Adipocyte (in vitro differentiated cells): ENCODE measurements at regions not wholly inside any gene's neighbourhood (a gene's known extent, or its start where the extent isn't known, plus 50 kb on each side); places are given as distances from the start of the nearest gene placed in this dataset.
"Not testable (repeated sequence)": the region's sequence is repeated elsewhere in the genome, so short reads cannot be mapped to it uniquely, and the experiment has no call there.

Experiments used
- DNase-seq: peaks from one replicate; pipeline ENCODE4 v3.0.0-alpha.2; 2015; ENCODE audit warnings: low read depth
- H3K27me3 ChIP-seq: replicated peaks from 2 replicates; pipeline ENCODE4 v1.7.0; 2013; ENCODE audit warnings: mild to moderate bottlenecking, low read length, moderate library complexity; ENCODE audit not compliant: control insufficient read depth, insufficient read depth
- H3K36me3 ChIP-seq: 2 replicates; pipeline ENCODE4 v1.7.0; 2013; ENCODE audit warnings: low read length, mild to moderate bottlenecking, moderate library complexity; ENCODE audit not compliant: control insufficient read depth, insufficient read depth, severe bottlenecking
- H3K4me1 ChIP-seq: 2 replicates; pipeline ENCODE4 v1.7.0; 2013; ENCODE audit warnings: mild to moderate bottlenecking, low read length, moderate library complexity; ENCODE audit not compliant: control insufficient read depth, insufficient read depth
- H3K4me3 ChIP-seq: 2 replicates; pipeline ENCODE4 v1.7.0; 2013; ENCODE audit warnings: mild to moderate bottlenecking, low read length, moderate library complexity
- H3K9ac ChIP-seq: 2 replicates; pipeline ENCODE4 v1.7.0; 2013; ENCODE audit warnings: mild to moderate bottlenecking, low read length, moderate library complexity
- H3K9me3 ChIP-seq: 2 replicates; pipeline ENCODE4 v1.7.0; 2013; ENCODE audit warnings: mild to moderate bottlenecking, low read length, moderate library complexity; ENCODE audit not compliant: control insufficient read depth

GRCh38 chr1:68918563-68918962, 421.7 kb upstream of the DEPDC1 start:
- DNase-seq: no peak
- H3K4me1 ChIP-seq: peaks cover 29% of the 10 kb centered on the region
- H3K27me3 ChIP-seq: no peaks in the 10 kb centered on the region
- no peak overlapping the region for H3K4me3 ChIP-seq
- H3K9me3 ChIP-seq: no peaks in the 10 kb centered on the region
- no peaks in the 10 kb centered on the region for H3K36me3 ChIP-seq
- no peak overlapping the region for H3K9ac ChIP-seq

GRCh38 chr1:68919075-68919474, 422.2 kb upstream of the DEPDC1 start:
- H3K4me3 ChIP-seq: no peak overlapping the region
- H3K36me3 ChIP-seq: no peaks in the 10 kb centered on the region
- no peaks in the 10 kb centered on the region for H3K9me3 ChIP-seq
- DNase-seq: no peak
- H3K27me3 ChIP-seq: no peaks in the 10 kb centered on the region
- no peak overlapping the region for H3K9ac ChIP-seq
- H3K4me1 ChIP-seq: peaks cover 29% of the 10 kb centered on the region

GRCh38 chr1:68923475-68924088, 426.7 kb upstream of the DEPDC1 start:
- H3K36me3 ChIP-seq, H3K4me1 ChIP-seq, H3K27me3 ChIP-seq, H3K9ac ChIP-seq, H3K4me3 ChIP-seq, DNase-seq, H3K9me3 ChIP-seq: not testable (repeated sequence)

- H3K4me3 ChIP-seq: no peak overlapping the region
- H3K27me3 ChIP-seq: no peaks in the 10 kb centered on the region
- no peak for DNase-seq
- H3K9ac ChIP-seq: no peak overlapping the region
- H3K36me3 ChIP-seq: no peaks in the 10 kb centered on the region
- H3K4me1 ChIP-seq: no peaks in the 10 kb centered on the region
- H3K9me3 ChIP-seq: no peaks in the 10 kb centered on the region
Observed at GRCh38 chr1:68930101-68930500, 433.2 kb upstream of the DEPDC1 start.

GRCh38 chr1:68936530-68936929, 439.6 kb upstream of the DEPDC1 start:
- H3K36me3 ChIP-seq: no peaks in the 10 kb centered on the region

GRCh38 chr1:68938051-68938666, 441.3 kb upstream of the DEPDC1 start:
- Histone ChIP-seq H3K9ac (no peak overlapping the region), H3K4me1 (no peaks in the 10 kb centered on the region), H3K36me3 (no peaks in the 10 kb centered on the region), H3K27me3 (no peaks in the 10 kb centered on the region), H3K9me3 (peaks cover 5% of the 10 kb centered on the region), H3K4me3 (no peak overlapping the region)
- DNase-seq: no peak

More at GRCh38 chr1:68936530-68936929, 439.6 kb upstream of the DEPDC1 start:
- no peak for DNase-seq
- Histone ChIP-seq H3K9me3 (no peaks in the 10 kb centered on the region), H3K27me3 (no peaks in the 10 kb centered on the region), H3K9ac (no peak overlapping the region), H3K4me3 (no peak overlapping the region), H3K4me1 (no peaks in the 10 kb centered on the region)

GRCh38 chr1:68950036-68950435, 453.2 kb upstream of the DEPDC1 start:
- no peaks in the 10 kb centered on the region for H3K36me3 ChIP-seq
- peaks cover 7% of the 10 kb centered on the region for H3K4me1 ChIP-seq
- H3K9ac ChIP-seq: no peak overlapping the region
- no peak overlapping the region for H3K4me3 ChIP-seq
- H3K27me3 ChIP-seq: no peaks in the 10 kb centered on the region
- no peaks in the 10 kb centered on the region for H3K9me3 ChIP-seq
- no peak for DNase-seq

- Histone ChIP-seq H3K9ac (no peak overlapping the region), H3K4me3 (no peak overlapping the region), H3K4me1 (peaks cover 9% of the 10 kb centered on the region), H3K9me3 (no peaks in the 10 kb centered on the region), H3K36me3 (no peaks in the 10 kb centered on the region), H3K27me3 (no peaks in the 10 kb centered on the region)
- DNase-seq: no peak
Observed at GRCh38 chr1:68953311-68953710, 456.4 kb upstream of the DEPDC1 start.

GRCh38 chr1:68954841-68955240, 458.0 kb upstream of the DEPDC1 start:
- H3K9ac ChIP-seq: no peak overlapping the region
- no peak for DNase-seq
- H3K4me1 ChIP-seq: peaks cover 9% of the 10 kb centered on the region
- no peaks in the 10 kb centered on the region for H3K9me3 ChIP-seq
- H3K27me3 ChIP-seq: no peaks in the 10 kb centered on the region
- H3K4me3 ChIP-seq: no peak overlapping the region
- no peaks in the 10 kb centered on the region for H3K36me3 ChIP-seq

- H3K9me3 ChIP-seq: no peaks in the 10 kb centered on the region
- DNase-seq: no peak
- no peaks in the 10 kb centered on the region for H3K36me3 ChIP-seq
- peaks cover 9% of the 10 kb centered on the region for H3K4me1 ChIP-seq
- H3K9ac ChIP-seq: no peak overlapping the region
- H3K4me3 ChIP-seq: no peak overlapping the region
- H3K27me3 ChIP-seq: no peaks in the 10 kb centered on the region
Observed at GRCh38 chr1:68955424-68955823, 458.5 kb upstream of the DEPDC1 start.

- Histone ChIP-seq H3K4me3 (no peak overlapping the region), H3K36me3 (no peaks in the 10 kb centered on the region), H3K9ac (no peak overlapping the region), H3K27me3 (no peaks in the 10 kb centered on the region), H3K4me1 (peaks cover 9% of the 10 kb centered on the region), H3K9me3 (no peaks in the 10 kb centered on the region)
- no peak for DNase-seq
Observed at GRCh38 chr1:68958958-68959357, 462.1 kb upstream of the DEPDC1 start.
